OCI-M2 (cell line): ENCODE measurements at regions not wholly inside any gene's neighbourhood (a gene's known extent, or its start where the extent isn't known, plus 50 kb on each side); places are given as distances from the start of the nearest gene placed in this dataset.

ENCODE experiments used
- DNase-seq: peaks from one replicate; lab custom pipeline; 2025; ENCODE audit not compliant: unreplicated experiment; lab: John Stamatoyannopoulos, UW

GRCh38 chr9:108526518-108526917, 329.3 kb downstream of the ACTL7B start:
- DNase-seq, result no peak

GRCh38 chr9:108525186-108525585, 330.6 kb downstream of the ACTL7B start:
- DNase-seq, result no peak

GRCh38 chr9:108521063-108521590, 334.7 kb downstream of the ACTL7B start:
- no peak for DNase-seq

- no peak for DNase-seq
Observed at GRCh38 chr9:108519437-108519836, 336.3 kb downstream of the ACTL7B start.

- DNase-seq, result no peak
Observed at GRCh38 chr9:108517651-108518365, 338.0 kb downstream of the ACTL7B start.

- no peak for DNase-seq
Observed at GRCh38 chr9:108516391-108516790, 339.4 kb downstream of the ACTL7B start.

GRCh38 chr9:108515856-108516255, 339.9 kb downstream of the ACTL7B start:
- no peak for DNase-seq

GRCh38 chr9:108512426-108513173, 343.2 kb downstream of the ACTL7B start:
- DNase-seq, result no peak

- DNase-seq, result no peak
Observed at GRCh38 chr9:108511307-108511706, 344.5 kb downstream of the ACTL7B start.

- no peak for DNase-seq
Observed at GRCh38 chr9:108496846-108497245, 358.9 kb downstream of the ACTL7B start.

- no peak for DNase-seq
Observed at GRCh38 chr9:108489567-108489966, 366.2 kb downstream of the ACTL7B start.

- no peak for DNase-seq
Observed at GRCh38 chr9:108486831-108487230, 369.0 kb downstream of the ACTL7B start.

- no peak for DNase-seq
Observed at GRCh38 chr9:108484468-108484867, 371.3 kb downstream of the ACTL7B start.

- DNase-seq, result no peak
Observed at GRCh38 chr9:108483676-108484075, 372.1 kb downstream of the ACTL7B start.

GRCh38 chr9:108479989-108480652, 375.7 kb downstream of the ACTL7B start:
- no peak for DNase-seq

GRCh38 chr9:108478431-108479332, 377.1 kb downstream of the ACTL7B start:
- DNase-seq, result no peak

- no peak for DNase-seq
Observed at GRCh38 chr9:108477529-108478006, 378.2 kb downstream of the ACTL7B start.

GRCh38 chr9:108476574-108476973, 379.2 kb downstream of the ACTL7B start:
- no peak for DNase-seq

- no peak for DNase-seq
Observed at GRCh38 chr9:108475813-108476212, 380.0 kb downstream of the ACTL7B start.

GRCh38 chr9:108474356-108474755, 381.4 kb downstream of the ACTL7B start:
- DNase-seq, result no peak
